Kidney (tissue), 13 donors: ENCODE measurements at regions not wholly inside any gene's neighbourhood (a gene's known extent, or its start where the extent isn't known, plus 50 kb on each side); places are given as distances from the start of the nearest gene placed in this dataset.

Experiments
- DNase-seq, 5 donors: peaks; one replicate each; pipeline ENCODE4 v3.0.0-alpha.2; 2013 to 2020
- FAIRE-seq: peaks from 2 replicates; lab custom pipeline; 2012; peaks lifted over from hg19 to GRCh38; lab: Jason Lieb, UNC
- H3K27ac ChIP-seq, 2 donors: one replicate each; pipeline ENCODE4 v1.7.0; 2013; ENCODE audit warnings: low read depth in 2 of 2, low read length in 2 of 2, inconsistent platforms in 1 of 2
- H3K27me3 ChIP-seq: one replicate; pipeline ENCODE4 v1.7.1; 2013; ENCODE audit warnings: low read length, inconsistent platforms; ENCODE audit not compliant: control insufficient read depth, insufficient read depth
- H3K36me3 ChIP-seq, 3 donors: one replicate each; pipeline versions ENCODE4 v1.7.0 to v1.7.1; 2013; ENCODE audit warnings: low read length in 3 of 3, control low read depth in 1 of 3, inconsistent platforms in 1 of 3; ENCODE audit not compliant: insufficient read depth in 3 of 3, control insufficient read depth in 2 of 3
- H3K4me1 ChIP-seq, 3 donors: one replicate each; pipeline versions ENCODE4 v1.7.0 to v1.7.1; 2013; ENCODE audit warnings: low read length in 3 of 3, inconsistent platforms in 1 of 3, low read depth in 1 of 3; ENCODE audit not compliant: control insufficient read depth in 2 of 3, insufficient read depth in 2 of 3
- H3K4me3 ChIP-seq, 3 donors: one replicate each; pipeline versions ENCODE4 v1.7.0 to v1.8.1; 2013; ENCODE audit warnings: low read length in 3 of 3, control low read depth in 1 of 3, inconsistent platforms in 1 of 3
- H3K9ac ChIP-seq, 3 donors: one replicate each; pipeline versions ENCODE4 v1.7.0 to v1.7.1; 2013; ENCODE audit warnings: low read length in 3 of 3, control low read depth in 1 of 3, inconsistent platforms in 1 of 3
- H3K9me3 ChIP-seq, 3 donors: one replicate each; pipeline versions ENCODE4 v1.7.0 to v1.7.1; 2013; ENCODE audit warnings: low read length in 3 of 3, control low read depth in 1 of 3, inconsistent platforms in 1 of 3; ENCODE audit not compliant: control insufficient read depth in 2 of 3, insufficient read depth in 1 of 3
- intact Hi-C: fragments of 100-400 bp; cut with DNase I; formaldehyde crosslinking; loops from one replicate; pipeline ENCODE4 v1.11.1; 2022
- TF ChIP-seq, protein P1 (sequence below): IDR thresholded peaks from 3 replicates; pipeline ENCODE4 v1.5.1; 2012; ENCODE audit warnings: mild to moderate bottlenecking, moderate library complexity, borderline replicate concordance; ENCODE audit not compliant: insufficient read depth; ENCODE audit errors: extremely low read depth
- donor health status: control.
- donor health status: control.
- donor health status: control.
- donor health status: control.
- donor health status: control.
- donor health status: DM: yes; HTN: yes; CAD: no.
- donor health status: Normal renal cell carcinoma (clear cell type).

DNA sequence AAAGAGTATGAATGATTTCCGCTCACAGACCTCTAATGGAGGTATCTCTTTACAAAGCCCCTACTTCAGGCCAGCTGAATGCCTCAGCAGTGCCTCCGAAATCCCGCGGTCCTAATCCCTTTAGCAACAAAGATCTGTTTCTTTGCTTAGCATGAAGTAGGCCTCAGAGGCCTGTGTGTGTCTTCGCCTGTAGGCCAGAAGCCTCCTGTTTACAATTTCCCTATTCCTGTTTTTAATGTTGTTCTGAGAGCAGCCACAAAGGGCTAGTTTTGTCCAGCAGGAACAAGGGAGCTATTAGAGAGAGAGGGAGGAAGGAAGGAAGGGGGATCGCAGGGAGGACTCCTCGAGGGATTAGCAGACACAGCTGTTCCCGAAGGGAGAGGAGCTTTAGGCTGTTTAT is 166.4 kb upstream of the SPRY4 start:
- peak overlapping the region in 1 of 2 donors; percentile 48 for H3K27ac ChIP-seq
- H3K4me1 ChIP-seq, result peaks cover 0 to 7% (median 5%) of the 10 kb centered on the region in 3 donors
- H3K9me3 ChIP-seq, result no peaks in the 10 kb centered on the region
- H3K4me3 ChIP-seq, result no peak overlapping the region
- no peak overlapping the region for H3K9ac ChIP-seq
- intact Hi-C loops, result no loop called here
- TF ChIP-seq, protein P1, sequence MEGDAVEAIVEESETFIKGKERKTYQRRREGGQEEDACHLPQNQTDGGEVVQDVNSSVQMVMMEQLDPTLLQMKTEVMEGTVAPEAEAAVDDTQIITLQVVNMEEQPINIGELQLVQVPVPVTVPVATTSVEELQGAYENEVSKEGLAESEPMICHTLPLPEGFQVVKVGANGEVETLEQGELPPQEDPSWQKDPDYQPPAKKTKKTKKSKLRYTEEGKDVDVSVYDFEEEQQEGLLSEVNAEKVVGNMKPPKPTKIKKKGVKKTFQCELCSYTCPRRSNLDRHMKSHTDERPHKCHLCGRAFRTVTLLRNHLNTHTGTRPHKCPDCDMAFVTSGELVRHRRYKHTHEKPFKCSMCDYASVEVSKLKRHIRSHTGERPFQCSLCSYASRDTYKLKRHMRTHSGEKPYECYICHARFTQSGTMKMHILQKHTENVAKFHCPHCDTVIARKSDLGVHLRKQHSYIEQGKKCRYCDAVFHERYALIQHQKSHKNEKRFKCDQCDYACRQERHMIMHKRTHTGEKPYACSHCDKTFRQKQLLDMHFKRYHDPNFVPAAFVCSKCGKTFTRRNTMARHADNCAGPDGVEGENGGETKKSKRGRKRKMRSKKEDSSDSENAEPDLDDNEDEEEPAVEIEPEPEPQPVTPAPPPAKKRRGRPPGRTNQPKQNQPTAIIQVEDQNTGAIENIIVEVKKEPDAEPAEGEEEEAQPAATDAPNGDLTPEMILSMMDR, result no peak
- no peaks in the 10 kb centered on the region for H3K36me3 ChIP-seq
- DNase-seq (peak in 3 of 5 donors; percentile 31 to 62 (median 60)), FAIRE-seq (no peak)
- no peaks in the 10 kb centered on the region for H3K27me3 ChIP-seq

DNA sequence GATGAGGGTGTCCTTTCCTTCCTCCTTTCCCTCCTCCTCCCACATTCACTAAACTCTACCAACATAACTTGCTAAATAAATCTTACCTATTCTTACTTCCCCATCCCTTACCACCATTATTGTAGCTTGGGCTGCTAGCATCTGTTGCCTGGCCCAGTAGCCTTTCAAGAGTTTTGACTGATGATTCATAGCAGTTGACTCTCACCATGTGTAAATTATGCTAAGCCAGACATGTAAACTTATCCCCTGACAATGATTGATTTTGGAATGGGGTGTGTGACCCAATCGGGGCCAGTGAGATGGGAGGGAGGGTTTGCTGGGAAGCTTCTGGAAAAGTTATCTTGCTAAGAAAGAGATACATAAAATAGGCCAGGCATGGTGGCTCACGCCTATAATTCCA is 161.8 kb upstream of the SPRY4 start:
- Histone ChIP-seq H3K27me3 (no peaks in the 10 kb centered on the region), H3K9me3 (no peaks in the 10 kb centered on the region), H3K36me3 (no peaks in the 10 kb centered on the region), H3K4me3 (no peak overlapping the region), H3K4me1 (peaks cover 0 to 2% (median 0%) of the 10 kb centered on the region in 3 donors), H3K27ac (no peak overlapping the region), H3K9ac (no peak overlapping the region)
- DNase-seq, result no peak
- intact Hi-C loops, result no loop called here
- FAIRE-seq, result no peak
- TF ChIP-seq, protein P1, result no peak

DNA sequence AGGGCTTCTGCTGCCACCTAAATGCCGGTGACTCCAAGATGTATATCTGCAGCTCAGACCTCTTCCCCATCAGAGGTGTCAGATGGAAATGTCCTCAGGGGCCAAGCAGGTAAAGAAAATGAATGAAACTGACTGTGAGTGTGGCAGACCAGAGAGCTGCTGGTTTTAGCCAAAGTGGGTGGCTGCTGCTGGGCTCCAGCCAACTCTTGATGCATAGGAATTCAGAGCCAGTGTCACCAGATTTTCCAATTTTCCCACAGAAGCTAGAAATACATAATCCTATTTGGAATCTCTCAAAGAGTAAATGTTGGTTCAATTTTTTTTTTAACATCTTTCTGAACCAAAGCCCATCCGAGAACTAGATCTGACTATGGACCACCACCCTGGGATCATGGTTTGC is 161.2 kb upstream of the SPRY4 start:
- Histone ChIP-seq H3K4me3 (no peak overlapping the region), H3K36me3 (no peaks in the 10 kb centered on the region), H3K27me3 (no peaks in the 10 kb centered on the region), H3K9ac (no peak overlapping the region), H3K4me1 (peaks cover 0 to 2% (median 0%) of the 10 kb centered on the region in 3 donors), H3K9me3 (no peaks in the 10 kb centered on the region), H3K27ac (no peak overlapping the region)
- intact Hi-C loops, result no loop called here
- no peak for FAIRE-seq
- DNase-seq, result no peak
- TF ChIP-seq, protein P1, result no peak

DNA sequence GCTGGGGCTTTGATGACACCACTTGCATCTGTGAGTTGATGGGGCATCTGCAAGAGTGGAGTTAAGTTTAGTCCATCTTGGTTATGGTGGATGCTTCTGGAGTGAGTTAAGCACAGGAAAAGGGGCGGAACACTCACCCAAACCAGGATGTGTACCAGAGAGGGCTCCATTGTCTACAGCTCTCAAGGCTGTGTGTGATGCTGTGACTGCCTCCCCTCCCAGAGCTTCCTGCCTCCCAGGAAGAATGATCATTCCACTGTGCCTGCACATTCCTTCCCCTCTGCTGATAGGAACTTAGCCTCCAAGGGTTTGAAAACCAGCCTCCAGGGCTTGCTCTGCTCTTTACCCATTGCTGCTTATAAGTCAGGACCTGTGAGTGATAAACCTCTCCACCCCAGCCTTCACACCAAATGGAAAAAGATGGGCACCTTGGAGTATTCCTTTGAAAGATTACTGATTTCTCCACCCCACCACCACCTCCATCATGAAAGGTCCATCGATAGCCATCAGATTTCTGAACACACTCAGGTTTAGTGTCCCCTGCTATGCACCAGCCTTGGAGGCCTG is 160.1 kb upstream of the SPRY4 start:
- no peak for FAIRE-seq
- TF ChIP-seq, protein P1, result no peak
- H3K9me3 ChIP-seq, result no peaks in the 10 kb centered on the region
- no peaks in the 10 kb centered on the region for H3K4me1 ChIP-seq
- H3K27me3 ChIP-seq, result no peaks in the 10 kb centered on the region
- intact Hi-C loops, result no loop called here
- DNase-seq, result no peak
- no peak overlapping the region for H3K27ac ChIP-seq
- H3K9ac ChIP-seq, result no peak overlapping the region
- H3K36me3 ChIP-seq, result no peaks in the 10 kb centered on the region
- H3K4me3 ChIP-seq, result no peak overlapping the region
